BE2C (cell line): ENCODE measurements at regions not wholly inside any gene's neighbourhood (a gene's known extent, or its start where the extent isn't known, plus 50 kb on each side); places are given as distances from the start of the nearest gene placed in this dataset.

ENCODE experiments used
- DNase-seq: peaks from one replicate; pipeline ENCODE4 v3.0.0-alpha.2; 2020
- H3K27me3 ChIP-seq: fragments of 250-450 bp; sonication (Bioruptor Pico); 2 replicates; pipeline ENCODE4 v1.5.1; 2020; ENCODE audit warnings: mild to moderate bottlenecking
- H3K36me3 ChIP-seq: fragments of 250-450 bp; sonication (Bioruptor Pico); 2 replicates; pipeline ENCODE4 v1.5.1; 2020; ENCODE audit warnings: mild to moderate bottlenecking
- H3K4me1 ChIP-seq: fragments of 250-450 bp; sonication (Bioruptor Pico); 2 replicates; pipeline ENCODE4 v1.5.1; 2020
- H3K4me3 ChIP-seq: 2 replicates; pipeline ENCODE4 v1.5.1; 2011; ENCODE audit warnings: low read depth, low read length
- H3K9me3 ChIP-seq: fragments of 250-450 bp; sonication (Bioruptor Pico); 2 replicates; pipeline ENCODE4 v1.5.1; 2020
- CTCF ChIP-seq: IDR thresholded peaks from 2 replicates; pipeline ENCODE4 v1.5.1; 2012; ENCODE audit warnings: mild to moderate bottlenecking, low read depth, low read length

GRCh38 chr2:9140645-9141044 is 66.0 kb upstream of the ASAP2 start:
- Histone ChIP-seq H3K36me3 (no peaks in the 10 kb centered on the region), H3K9me3 (no peaks in the 10 kb centered on the region), H3K27me3 (no peaks in the 10 kb centered on the region), H3K4me1 (no peaks in the 10 kb centered on the region), H3K4me3 (no peak overlapping the region)
- no peak for DNase-seq
- TF ChIP-seq CTCF, result no peak

- Histone ChIP-seq H3K27me3 (no peaks in the 10 kb centered on the region), H3K9me3 (no peaks in the 10 kb centered on the region), H3K4me3 (no peak overlapping the region), H3K36me3 (no peaks in the 10 kb centered on the region), H3K4me1 (no peaks in the 10 kb centered on the region)
- peak; percentile 92 for TF ChIP-seq CTCF
- peak; percentile 87 for DNase-seq
These were observed 66.8 kb upstream of the ASAP2 start for GRCh38 chr2:9139491-9140443.

- H3K9me3 ChIP-seq, result no peaks in the 10 kb centered on the region
- TF ChIP-seq CTCF, result no peak
- H3K36me3 ChIP-seq, result no peaks in the 10 kb centered on the region
- DNase-seq, result no peak
- no peak overlapping the region for H3K4me3 ChIP-seq
- H3K4me1 ChIP-seq, result no peaks in the 10 kb centered on the region
- no peaks in the 10 kb centered on the region for H3K27me3 ChIP-seq
These were observed 69.0 kb upstream of the ASAP2 start for GRCh38 chr2:9137379-9138150.

GRCh38 chr2:9135822-9136558 is 70.6 kb upstream of the ASAP2 start:
- Histone ChIP-seq H3K9me3 (no peaks in the 10 kb centered on the region), H3K27me3 (no peaks in the 10 kb centered on the region), H3K4me3 (no peak overlapping the region), H3K36me3 (no peaks in the 10 kb centered on the region), H3K4me1 (no peaks in the 10 kb centered on the region)
- TF ChIP-seq CTCF, result no peak
- no peak for DNase-seq

GRCh38 chr2:9127316-9127715 is 79.3 kb upstream of the ASAP2 start:
- DNase-seq, result no peak
- H3K36me3 ChIP-seq, result no peaks in the 10 kb centered on the region
- no peak for TF ChIP-seq CTCF
- H3K9me3 ChIP-seq, result no peaks in the 10 kb centered on the region
- no peak overlapping the region for H3K4me3 ChIP-seq
- no peaks in the 10 kb centered on the region for H3K27me3 ChIP-seq
- no peaks in the 10 kb centered on the region for H3K4me1 ChIP-seq
